ENCODE measurements at regions not wholly inside any gene's neighbourhood (a gene's known extent, or its start where the extent isn't known, plus 50 kb on each side); places are given as distances from the start of the nearest gene placed in this dataset.

- 60 to 69% methylated on average over 9 of the region's 9 CpGs for WGBS, 2 donors
- intact Hi-C loops (cut with DNase I), result no loop called here
- no peak for DNase-seq
Observed at GRCh38 chr20:51298141-51298749, 244.3 kb downstream of the NFATC2 start.

DNA sequence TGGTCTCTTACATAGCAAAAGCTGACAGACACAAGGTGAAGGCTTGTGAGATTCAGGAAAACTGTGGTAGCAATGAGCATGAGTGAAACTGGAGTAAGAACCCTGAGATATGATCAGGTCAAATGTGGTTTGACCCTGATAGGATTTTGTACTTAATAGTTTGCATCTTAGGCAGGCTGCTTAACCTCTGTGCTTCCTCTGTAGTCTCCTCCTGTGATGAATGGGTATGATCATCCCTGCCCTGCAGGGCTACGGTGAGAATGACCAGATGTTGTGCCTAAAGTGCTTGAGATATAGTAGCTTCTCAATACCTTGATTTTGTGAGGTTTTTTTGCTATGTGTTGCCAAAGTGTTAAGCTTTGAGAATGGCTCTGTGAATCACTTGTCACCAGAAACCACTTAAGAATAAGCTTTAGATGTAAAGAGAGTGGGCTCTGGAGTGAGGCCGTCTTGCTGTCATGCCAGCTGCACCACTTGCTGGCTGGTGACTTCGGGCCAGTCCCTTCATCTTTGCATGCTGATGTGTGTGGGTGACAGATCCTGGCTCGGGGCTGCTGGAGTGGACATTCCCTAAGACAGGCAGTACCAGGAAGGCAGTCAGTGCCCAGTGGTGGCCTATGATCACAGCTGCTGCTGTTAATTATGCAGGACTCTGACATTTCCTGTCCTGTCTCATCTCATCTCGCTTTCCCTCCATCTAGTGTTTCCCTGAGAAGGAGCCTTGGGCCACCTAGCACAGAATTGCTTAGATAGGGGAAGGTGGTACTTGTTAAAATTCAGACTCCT lies 254.7 kb downstream of the NFATC2 start:
- Histone ChIP-seq H3K27ac (ENCODE audit: low read depth in 1 of 2, low read length in 2 of 2) (no peak overlapping the region), H3K27me3 (ENCODE audit: control insufficient read depth in 1 of 2, insufficient read depth in 2 of 2, low read length in 1 of 2) (no peaks in the 10 kb centered on the region), H3K4me1 (ENCODE audit: control insufficient read depth in 1 of 2, insufficient read depth in 2 of 2, low read length in 2 of 2) (no peaks in the 10 kb centered on the region), H3K9me3 (ENCODE audit: control insufficient read depth, low read length) (peaks cover 1% of the 10 kb centered on the region), H3K4me3 (ENCODE audit: low read length in 2 of 2) (no peak overlapping the region), H3K36me3 (ENCODE audit: control insufficient read depth in 1 of 2, insufficient read depth in 2 of 2, low read length in 1 of 2) (no peaks in the 10 kb centered on the region)
- WGBS, 2 donors, result 63 to 64% methylated on average over 5 of the region's 5 CpGs
- intact Hi-C loops (cut with DNase I), result no loop called here
- DNase-seq (no peak), ATAC-seq (ENCODE audit: low FRiP score) (no peak)

More at GRCh38 chr20:51298141-51298749, 244.3 kb downstream of the NFATC2 start:
- H3K36me3 ChIP-seq (ENCODE audit: control insufficient read depth in 1 of 2, insufficient read depth in 2 of 2, low read length in 1 of 2), result no peaks in the 10 kb centered on the region
- no peak for ATAC-seq (ENCODE audit: low FRiP score)
- no peaks in the 10 kb centered on the region for H3K4me1 ChIP-seq (ENCODE audit: control insufficient read depth in 1 of 2, insufficient read depth in 2 of 2, low read length in 2 of 2)
- H3K27ac ChIP-seq (ENCODE audit: low read depth in 1 of 2, low read length in 2 of 2), result no peak overlapping the region
- no peaks in the 10 kb centered on the region for H3K27me3 ChIP-seq (ENCODE audit: control insufficient read depth in 1 of 2, insufficient read depth in 2 of 2, low read length in 1 of 2)
- H3K4me3 ChIP-seq (ENCODE audit: low read length in 2 of 2), result no peak overlapping the region
- H3K9me3 ChIP-seq (ENCODE audit: control insufficient read depth, low read length), result peaks cover 2% of the 10 kb centered on the region

DNA sequence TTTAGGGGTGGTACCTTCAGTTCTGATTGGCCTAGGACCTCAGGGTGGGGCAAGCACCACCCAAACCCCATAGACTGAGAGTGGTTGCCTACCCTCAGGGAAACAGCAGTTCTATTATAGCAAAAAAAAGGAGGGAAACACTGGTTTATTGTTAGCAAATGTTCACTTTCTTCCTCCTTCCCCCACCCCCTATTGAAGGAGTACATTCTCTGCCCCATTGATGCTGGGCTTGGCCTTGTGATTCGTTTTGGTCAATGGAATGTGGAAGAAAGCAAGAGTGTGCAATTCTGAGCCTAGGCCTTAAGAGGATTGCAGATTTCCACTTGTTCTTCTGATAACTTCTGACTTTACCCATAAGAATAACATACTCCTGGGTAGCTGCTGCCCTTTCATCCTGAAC lies 255.8 kb downstream of the NFATC2 start:
- no peaks in the 10 kb centered on the region for H3K27me3 ChIP-seq (ENCODE audit: control insufficient read depth in 1 of 2, insufficient read depth in 2 of 2, low read length in 1 of 2)
- DNase-seq, result no peak
- H3K36me3 ChIP-seq (ENCODE audit: control insufficient read depth in 1 of 2, insufficient read depth in 2 of 2, low read length in 1 of 2), result no peaks in the 10 kb centered on the region
- intact Hi-C loops (cut with DNase I), result no loop called here
- no peak overlapping the region for H3K4me3 ChIP-seq (ENCODE audit: low read length in 2 of 2)
- 14 to 18% methylated on average over 1 of the region's 1 CpG for WGBS, 2 donors
- H3K4me1 ChIP-seq (ENCODE audit: control insufficient read depth in 1 of 2, insufficient read depth in 2 of 2, low read length in 2 of 2), result no peaks in the 10 kb centered on the region
- no peak overlapping the region for H3K27ac ChIP-seq (ENCODE audit: low read depth in 1 of 2, low read length in 2 of 2)
- peaks cover 1% of the 10 kb centered on the region for H3K9me3 ChIP-seq (ENCODE audit: control insufficient read depth, low read length)
- no peak for ATAC-seq (ENCODE audit: low FRiP score)

GRCh38 chr20:51285684-51286083 lies 256.8 kb downstream of the NFATC2 start:
- Histone ChIP-seq H3K27ac (ENCODE audit: low read depth in 1 of 2, low read length in 2 of 2) (no peak overlapping the region), H3K9me3 (ENCODE audit: control insufficient read depth, low read length) (peaks cover 1% of the 10 kb centered on the region), H3K4me3 (ENCODE audit: low read length in 2 of 2) (no peak overlapping the region), H3K4me1 (ENCODE audit: control insufficient read depth in 1 of 2, insufficient read depth in 2 of 2, low read length in 2 of 2) (no peaks in the 10 kb centered on the region), H3K36me3 (ENCODE audit: control insufficient read depth in 1 of 2, insufficient read depth in 2 of 2, low read length in 1 of 2) (no peaks in the 10 kb centered on the region), H3K27me3 (ENCODE audit: control insufficient read depth in 1 of 2, insufficient read depth in 2 of 2, low read length in 1 of 2) (no peaks in the 10 kb centered on the region)
- DNase-seq (no peak), ATAC-seq (ENCODE audit: low FRiP score) (no peak)
- 66 to 76% methylated on average over 4 of the region's 4 CpGs for WGBS, 2 donors
- intact Hi-C loops (cut with DNase I), result no loop called here

DNA sequence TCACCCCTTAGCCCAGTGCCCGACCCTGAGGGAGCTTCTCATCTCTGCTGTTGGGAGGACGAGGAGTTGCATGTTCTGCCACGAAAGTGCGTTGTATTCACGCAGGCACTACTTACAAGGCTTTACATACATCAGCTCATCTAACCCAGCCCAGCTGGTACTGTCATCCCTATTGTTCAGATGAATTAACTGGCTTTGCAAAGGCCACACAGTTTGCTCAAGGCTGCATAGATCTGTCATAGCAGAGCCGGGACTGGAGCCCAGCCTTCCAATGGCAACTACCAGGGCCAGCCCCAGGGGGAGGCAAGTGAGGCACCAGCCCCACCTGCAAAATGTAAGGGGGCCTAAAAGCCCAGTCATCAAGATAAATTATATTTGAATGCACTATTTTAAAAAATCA lies 257.6 kb downstream of the NFATC2 start:
- Histone ChIP-seq H3K27ac (ENCODE audit: low read depth in 1 of 2, low read length in 2 of 2) (no peak overlapping the region), H3K36me3 (ENCODE audit: control insufficient read depth in 1 of 2, insufficient read depth in 2 of 2, low read length in 1 of 2) (no peaks in the 10 kb centered on the region), H3K27me3 (ENCODE audit: control insufficient read depth in 1 of 2, insufficient read depth in 2 of 2, low read length in 1 of 2) (no peaks in the 10 kb centered on the region), H3K9me3 (ENCODE audit: control insufficient read depth, low read length) (peaks cover 3% of the 10 kb centered on the region), H3K4me3 (ENCODE audit: low read length in 2 of 2) (no peak overlapping the region), H3K4me1 (ENCODE audit: control insufficient read depth in 1 of 2, insufficient read depth in 2 of 2, low read length in 2 of 2) (no peaks in the 10 kb centered on the region)
- intact Hi-C loops (cut with DNase I), result no loop called here
- DNase-seq (no peak), ATAC-seq (ENCODE audit: low FRiP score) (no peak)
- 70 to 75% methylated on average over 6 of the region's 6 CpGs for WGBS, 2 donors

DNA sequence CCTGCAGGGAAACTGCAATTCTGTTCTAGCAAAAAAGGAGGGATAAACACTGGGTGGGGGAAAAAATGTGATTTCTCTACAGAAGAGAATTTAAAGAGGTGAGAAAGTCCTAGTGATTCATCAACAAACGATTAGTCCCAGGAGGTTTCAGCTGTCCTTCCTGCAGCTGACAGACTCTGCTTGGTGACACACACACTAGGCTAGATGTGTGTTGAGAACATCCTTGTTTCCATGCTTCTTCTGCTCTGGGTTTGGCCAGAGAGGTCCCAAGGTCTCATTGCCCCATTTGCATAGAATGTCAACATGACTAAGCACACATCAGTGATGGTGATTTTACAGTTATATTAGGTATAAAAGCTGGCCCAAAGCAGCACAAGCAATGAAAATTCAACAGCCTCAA lies 258.3 kb downstream of the NFATC2 start:
- no peak overlapping the region for H3K27ac ChIP-seq (ENCODE audit: low read depth in 1 of 2, low read length in 2 of 2)
- no peak for ATAC-seq (ENCODE audit: low FRiP score)
- peaks cover 3% of the 10 kb centered on the region for H3K9me3 ChIP-seq (ENCODE audit: control insufficient read depth, low read length)
- intact Hi-C loops (cut with DNase I), result no loop called here
- no peak overlapping the region for H3K4me3 ChIP-seq (ENCODE audit: low read length in 2 of 2)
- H3K27me3 ChIP-seq (ENCODE audit: control insufficient read depth in 1 of 2, insufficient read depth in 2 of 2, low read length in 1 of 2), result no peaks in the 10 kb centered on the region
- 63 to 72% methylated on average over 1 of the region's 1 CpG for WGBS, 2 donors
- H3K4me1 ChIP-seq (ENCODE audit: control insufficient read depth in 1 of 2, insufficient read depth in 2 of 2, low read length in 2 of 2), result no peaks in the 10 kb centered on the region
- no peaks in the 10 kb centered on the region for H3K36me3 ChIP-seq (ENCODE audit: control insufficient read depth in 1 of 2, insufficient read depth in 2 of 2, low read length in 1 of 2)
- DNase-seq, result no peak

GRCh38 chr20:51281521-51281920 lies 258.6 kb upstream of the KCNG1 start:
- Histone ChIP-seq H3K27me3 (ENCODE audit: control insufficient read depth in 1 of 2, insufficient read depth in 2 of 2, low read length in 1 of 2) (no peaks in the 10 kb centered on the region), H3K4me3 (ENCODE audit: low read length in 2 of 2) (no peak overlapping the region), H3K9me3 (ENCODE audit: control insufficient read depth, low read length) (peaks cover 3% of the 10 kb centered on the region), H3K4me1 (ENCODE audit: control insufficient read depth in 1 of 2, insufficient read depth in 2 of 2, low read length in 2 of 2) (no peaks in the 10 kb centered on the region), H3K36me3 (ENCODE audit: control insufficient read depth in 1 of 2, insufficient read depth in 2 of 2, low read length in 1 of 2) (no peaks in the 10 kb centered on the region), H3K27ac (ENCODE audit: low read depth in 1 of 2, low read length in 2 of 2) (no peak overlapping the region)
- DNase-seq (no peak), ATAC-seq (ENCODE audit: low FRiP score) (no peak)
- WGBS, 2 donors, result 81 to 86% methylated on average over 5 of the region's 5 CpGs
- intact Hi-C loops (cut with DNase I), result no loop called here

DNA sequence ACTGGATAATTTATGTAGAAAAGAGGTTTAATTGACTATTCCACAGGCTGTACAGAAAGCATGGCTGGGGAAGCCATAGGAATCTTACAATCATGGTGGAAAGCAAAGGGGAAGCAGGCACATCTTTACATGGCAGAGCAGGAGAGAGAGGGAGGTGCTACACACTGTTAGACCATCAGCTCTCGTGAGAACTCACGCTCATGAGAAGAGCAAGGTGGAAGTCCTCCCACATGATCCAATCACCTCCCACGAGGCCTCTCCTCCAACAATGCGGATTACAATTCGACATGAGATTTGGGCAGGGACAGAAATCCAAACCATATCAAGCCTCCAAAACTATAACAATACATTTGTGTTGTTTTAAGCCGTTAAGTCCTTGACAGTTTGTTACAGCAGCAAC lies 257.1 kb upstream of the KCNG1 start:
- Histone ChIP-seq H3K27ac (ENCODE audit: low read depth in 1 of 2, low read length in 2 of 2) (no peak overlapping the region), H3K4me3 (ENCODE audit: low read length in 2 of 2) (no peak overlapping the region), H3K36me3 (ENCODE audit: control insufficient read depth in 1 of 2, insufficient read depth in 2 of 2, low read length in 1 of 2) (no peaks in the 10 kb centered on the region), H3K9me3 (ENCODE audit: control insufficient read depth, low read length) (peaks cover 3% of the 10 kb centered on the region), H3K27me3 (ENCODE audit: control insufficient read depth in 1 of 2, insufficient read depth in 2 of 2, low read length in 1 of 2) (no peaks in the 10 kb centered on the region), H3K4me1 (ENCODE audit: control insufficient read depth in 1 of 2, insufficient read depth in 2 of 2, low read length in 2 of 2) (no peaks in the 10 kb centered on the region)
- DNase-seq (no peak), ATAC-seq (ENCODE audit: low FRiP score) (no peak)
- 85 to 86% methylated on average over 6 of the region's 6 CpGs for WGBS, 2 donors
- intact Hi-C loops (cut with DNase I), result no loop called here

DNA sequence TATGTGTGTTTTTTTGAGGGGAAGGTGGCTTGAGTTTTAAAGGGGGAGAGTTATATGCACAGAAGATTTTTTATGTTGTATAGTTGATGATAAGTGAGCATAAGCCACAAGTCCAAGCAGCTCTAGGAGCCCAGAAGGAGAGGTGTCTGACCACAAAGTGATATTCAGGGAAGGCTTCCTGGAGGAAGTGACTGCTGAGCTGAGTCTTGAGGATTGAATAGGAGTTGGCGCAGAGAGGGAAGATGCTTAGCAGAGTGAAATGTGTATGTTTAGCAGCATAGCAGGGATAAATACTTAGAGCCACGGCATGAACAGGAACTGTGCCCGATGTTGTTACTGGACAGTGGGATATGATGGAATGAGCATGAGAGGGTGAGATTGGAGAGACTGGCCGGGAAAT lies 255.1 kb upstream of the KCNG1 start:
- intact Hi-C loops (cut with DNase I), result no loop called here

More for the DNA sequence above, 255.1 kb upstream of the KCNG1 start:
- Histone ChIP-seq H3K4me3 (ENCODE audit: low read length in 2 of 2) (no peak overlapping the region), H3K27me3 (ENCODE audit: control insufficient read depth in 1 of 2, insufficient read depth in 2 of 2, low read length in 1 of 2) (no peaks in the 10 kb centered on the region), H3K4me1 (ENCODE audit: control insufficient read depth in 1 of 2, insufficient read depth in 2 of 2, low read length in 2 of 2) (no peaks in the 10 kb centered on the region), H3K36me3 (ENCODE audit: control insufficient read depth in 1 of 2, insufficient read depth in 2 of 2, low read length in 1 of 2) (no peaks in the 10 kb centered on the region), H3K27ac (ENCODE audit: low read depth in 1 of 2, low read length in 2 of 2) (no peak overlapping the region), H3K9me3 (ENCODE audit: control insufficient read depth, low read length) (peaks cover 3% of the 10 kb centered on the region)
- WGBS, 2 donors, result 85 to 86% methylated on average over 4 of the region's 4 CpGs
- no peak for DNase-seq
- ATAC-seq (ENCODE audit: low FRiP score), result no peak

Measured in aorta (tissue), 5 donors.